ENCODE measurements at regions not wholly inside any gene's neighbourhood (a gene's known extent, or its start where the extent isn't known, plus 50 kb on each side); places are given as distances from the start of the nearest gene placed in this dataset.

DNA sequence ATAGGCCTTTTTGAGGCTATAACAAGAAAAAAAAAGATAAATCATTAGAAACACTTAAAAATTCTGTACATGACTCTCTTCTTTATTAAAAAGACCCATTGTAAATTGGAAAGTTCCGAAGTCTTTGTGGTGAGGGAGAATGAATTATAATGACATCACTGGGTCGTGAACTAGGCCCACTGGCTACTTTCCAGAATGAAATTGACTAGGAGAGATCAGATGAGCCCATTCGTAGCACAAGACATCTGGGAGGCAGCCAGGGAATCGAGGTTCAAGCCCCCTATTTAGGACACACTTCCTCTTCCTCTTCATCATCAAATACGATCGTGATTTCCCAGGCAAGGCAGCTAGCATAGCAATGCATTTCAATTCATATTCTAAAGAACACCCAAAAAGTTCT, 889.8 kb upstream of the NR2F2 start:
- Mint-ChIP-seq H3K4me3 (no peak overlapping the region), H3K27ac (no peak overlapping the region), H3K9me3 (peaks cover 7% of the 10 kb centered on the region), H3K27me3 (ENCODE audit: low read depth) (no peaks in the 10 kb centered on the region), H3K4me1 (peaks cover 4% of the 10 kb centered on the region; the same call in 1 of the 2 replicates), H3K36me3 (no peaks in the 10 kb centered on the region)
- ChIA-PET CTCF (no interaction called here), POLR2A (no interaction called here)
- DNase-seq (ENCODE audit: low spot score) = no peak
- no peak for ATAC-seq
- no peak for TF ChIP-seq GTF2I (CRISPR knock-in tag; conservative IDR thresholded peaks at IDR 0.05)
- TF ChIP-seq, protein P1, sequence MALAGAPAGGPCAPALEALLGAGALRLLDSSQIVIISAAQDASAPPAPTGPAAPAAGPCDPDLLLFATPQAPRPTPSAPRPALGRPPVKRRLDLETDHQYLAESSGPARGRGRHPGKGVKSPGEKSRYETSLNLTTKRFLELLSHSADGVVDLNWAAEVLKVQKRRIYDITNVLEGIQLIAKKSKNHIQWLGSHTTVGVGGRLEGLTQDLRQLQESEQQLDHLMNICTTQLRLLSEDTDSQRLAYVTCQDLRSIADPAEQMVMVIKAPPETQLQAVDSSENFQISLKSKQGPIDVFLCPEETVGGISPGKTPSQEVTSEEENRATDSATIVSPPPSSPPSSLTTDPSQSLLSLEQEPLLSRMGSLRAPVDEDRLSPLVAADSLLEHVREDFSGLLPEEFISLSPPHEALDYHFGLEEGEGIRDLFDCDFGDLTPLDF (CRISPR knock-in tag; IDR thresholded peaks at IDR 0.05) = no peak
- no peak for TF ChIP-seq RORB (CRISPR knock-in tag; IDR thresholded peaks at IDR 0.05)
- no peak for TF ChIP-seq NR3C1 (CRISPR knock-in tag; conservative IDR thresholded peaks at IDR 0.05; ENCODE audit: low read depth)
- TF ChIP-seq SOX15 (CRISPR knock-in tag; IDR thresholded peaks at IDR 0.05) = no peak
- TF ChIP-seq CREM (CRISPR knock-in tag; IDR thresholded peaks at IDR 0.05) = no peak
- TF ChIP-seq KAT7 (CRISPR knock-in tag; IDR thresholded peaks at IDR 0.05; ENCODE audit: borderline replicate concordance) = no peak
- no peak for TF ChIP-seq ELF4 (CRISPR knock-in tag; IDR thresholded peaks at IDR 0.05; ENCODE audit: low read depth)
- no peak for TF ChIP-seq RELA (CRISPR knock-in tag; IDR thresholded peaks at IDR 0.05; ENCODE audit: borderline replicate concordance)
- TF ChIP-seq SMAD4 (CRISPR knock-in tag; IDR thresholded peaks at IDR 0.05) = no peak

DNA sequence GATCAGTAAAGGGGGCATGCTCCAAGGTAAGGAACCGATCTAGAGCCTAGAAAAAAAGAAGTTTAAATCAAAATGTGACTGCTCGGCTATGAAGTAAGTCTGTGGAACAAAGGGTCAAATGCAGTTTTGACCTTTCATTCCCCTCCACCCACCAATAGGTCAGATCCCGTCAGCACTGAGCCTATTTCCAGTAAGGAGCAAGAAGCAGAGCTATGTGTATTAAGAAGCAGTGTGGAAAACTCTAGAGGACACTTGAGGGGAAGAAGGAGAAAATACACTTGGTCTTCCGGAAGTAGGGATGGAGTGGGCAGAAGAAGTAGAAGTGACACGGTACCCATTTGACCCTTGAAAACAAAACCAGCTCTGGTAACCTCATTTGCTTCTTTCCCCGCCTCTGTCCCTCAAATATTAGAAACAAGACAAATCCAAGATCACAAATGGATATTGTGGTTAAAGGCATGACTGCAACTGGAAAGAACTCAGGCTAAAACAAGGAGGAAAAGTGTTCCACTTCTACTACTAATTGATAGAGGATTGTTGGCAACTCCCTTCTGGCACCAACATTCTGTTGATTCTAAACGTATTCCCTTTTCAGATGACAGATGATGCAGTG, 888.3 kb upstream of the NR2F2 start:
- H3K9me3 Mint-ChIP-seq = peaks cover 7% of the 10 kb centered on the region
- TF ChIP-seq, protein P2, sequence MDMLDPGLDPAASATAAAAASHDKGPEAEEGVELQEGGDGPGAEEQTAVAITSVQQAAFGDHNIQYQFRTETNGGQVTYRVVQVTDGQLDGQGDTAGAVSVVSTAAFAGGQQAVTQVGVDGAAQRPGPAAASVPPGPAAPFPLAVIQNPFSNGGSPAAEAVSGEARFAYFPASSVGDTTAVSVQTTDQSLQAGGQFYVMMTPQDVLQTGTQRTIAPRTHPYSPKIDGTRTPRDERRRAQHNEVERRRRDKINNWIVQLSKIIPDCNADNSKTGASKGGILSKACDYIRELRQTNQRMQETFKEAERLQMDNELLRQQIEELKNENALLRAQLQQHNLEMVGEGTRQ (CRISPR knock-in tag; IDR thresholded peaks at IDR 0.05) = no peak
- TF ChIP-seq CREM (CRISPR knock-in tag; IDR thresholded peaks at IDR 0.05) (no peak), TEAD4 (CRISPR knock-in tag; IDR thresholded peaks at IDR 0.05) (no peak)
- TF ChIP-seq, protein P3, sequence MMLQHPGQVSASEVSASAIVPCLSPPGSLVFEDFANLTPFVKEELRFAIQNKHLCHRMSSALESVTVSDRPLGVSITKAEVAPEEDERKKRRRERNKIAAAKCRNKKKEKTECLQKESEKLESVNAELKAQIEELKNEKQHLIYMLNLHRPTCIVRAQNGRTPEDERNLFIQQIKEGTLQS (CRISPR knock-in tag; conservative IDR thresholded peaks at IDR 0.05) = no peak
- TF ChIP-seq, protein P4, sequence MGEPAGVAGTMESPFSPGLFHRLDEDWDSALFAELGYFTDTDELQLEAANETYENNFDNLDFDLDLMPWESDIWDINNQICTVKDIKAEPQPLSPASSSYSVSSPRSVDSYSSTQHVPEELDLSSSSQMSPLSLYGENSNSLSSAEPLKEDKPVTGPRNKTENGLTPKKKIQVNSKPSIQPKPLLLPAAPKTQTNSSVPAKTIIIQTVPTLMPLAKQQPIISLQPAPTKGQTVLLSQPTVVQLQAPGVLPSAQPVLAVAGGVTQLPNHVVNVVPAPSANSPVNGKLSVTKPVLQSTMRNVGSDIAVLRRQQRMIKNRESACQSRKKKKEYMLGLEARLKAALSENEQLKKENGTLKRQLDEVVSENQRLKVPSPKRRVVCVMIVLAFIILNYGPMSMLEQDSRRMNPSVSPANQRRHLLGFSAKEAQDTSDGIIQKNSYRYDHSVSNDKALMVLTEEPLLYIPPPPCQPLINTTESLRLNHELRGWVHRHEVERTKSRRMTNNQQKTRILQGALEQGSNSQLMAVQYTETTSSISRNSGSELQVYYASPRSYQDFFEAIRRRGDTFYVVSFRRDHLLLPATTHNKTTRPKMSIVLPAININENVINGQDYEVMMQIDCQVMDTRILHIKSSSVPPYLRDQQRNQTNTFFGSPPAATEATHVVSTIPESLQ (CRISPR knock-in tag; IDR thresholded peaks at IDR 0.05) = no peak
- TF ChIP-seq, protein P5, sequence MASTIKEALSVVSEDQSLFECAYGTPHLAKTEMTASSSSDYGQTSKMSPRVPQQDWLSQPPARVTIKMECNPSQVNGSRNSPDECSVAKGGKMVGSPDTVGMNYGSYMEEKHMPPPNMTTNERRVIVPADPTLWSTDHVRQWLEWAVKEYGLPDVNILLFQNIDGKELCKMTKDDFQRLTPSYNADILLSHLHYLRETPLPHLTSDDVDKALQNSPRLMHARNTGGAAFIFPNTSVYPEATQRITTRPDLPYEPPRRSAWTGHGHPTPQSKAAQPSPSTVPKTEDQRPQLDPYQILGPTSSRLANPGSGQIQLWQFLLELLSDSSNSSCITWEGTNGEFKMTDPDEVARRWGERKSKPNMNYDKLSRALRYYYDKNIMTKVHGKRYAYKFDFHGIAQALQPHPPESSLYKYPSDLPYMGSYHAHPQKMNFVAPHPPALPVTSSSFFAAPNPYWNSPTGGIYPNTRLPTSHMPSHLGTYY (CRISPR knock-in tag; IDR thresholded peaks at IDR 0.05) = no peak
- ChIA-PET POLR2A (no interaction called here), CTCF (no interaction called here)
- no peaks in the 10 kb centered on the region for H3K36me3 Mint-ChIP-seq
- no peak for ATAC-seq
- H3K27ac Mint-ChIP-seq = no peak overlapping the region
- H3K4me3 Mint-ChIP-seq = no peak overlapping the region
- DNase-seq (ENCODE audit: low spot score) = no peak
- H3K4me1 Mint-ChIP-seq = no peaks in the 10 kb centered on the region
- H3K27me3 Mint-ChIP-seq (ENCODE audit: low read depth) = no peaks in the 10 kb centered on the region

DNA sequence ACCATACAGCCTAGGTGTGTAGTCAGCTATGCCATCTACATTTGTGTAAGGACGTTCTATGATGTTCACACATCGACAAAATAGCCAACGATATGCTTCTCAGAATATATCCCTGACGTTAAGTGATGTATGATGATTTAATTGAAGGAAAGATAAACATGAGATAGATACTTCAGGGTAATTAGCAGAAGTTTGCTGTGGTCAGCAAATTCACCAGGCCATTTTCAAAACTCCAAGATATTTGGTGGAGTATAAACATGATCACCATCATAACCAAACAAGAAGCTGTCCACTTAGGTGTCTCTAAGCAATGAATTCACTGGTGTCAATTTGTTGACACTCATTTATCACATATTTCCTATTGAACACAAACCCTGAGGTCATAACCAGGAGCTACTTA, 885.6 kb upstream of the NR2F2 start:
- Mint-ChIP-seq H3K9me3 (peaks cover 7% of the 10 kb centered on the region), H3K27me3 (ENCODE audit: low read depth) (no peaks in the 10 kb centered on the region), H3K27ac (no peak overlapping the region), H3K4me1 (no peaks in the 10 kb centered on the region), H3K36me3 (no peaks in the 10 kb centered on the region), H3K4me3 (no peak overlapping the region)
- TF ChIP-seq GABPB1 (CRISPR knock-in tag; IDR thresholded peaks at IDR 0.05) (no peak), ZNF138 (CRISPR knock-in tag; conservative IDR thresholded peaks at IDR 0.05) (no peak), FOXP1 (CRISPR knock-in tag; IDR thresholded peaks at IDR 0.05; ENCODE audit: borderline replicate concordance) (no peak), ZNF263 (CRISPR knock-in tag; IDR thresholded peaks at IDR 0.05; ENCODE audit: low read depth) (no peak), SMAD4 (CRISPR knock-in tag; IDR thresholded peaks at IDR 0.05) (no peak), JAZF1 (CRISPR knock-in tag; IDR thresholded peaks at IDR 0.05) (no peak), NR1H2 (CRISPR knock-in tag; IDR thresholded peaks at IDR 0.05) (no peak)
- TF ChIP-seq, protein P6, sequence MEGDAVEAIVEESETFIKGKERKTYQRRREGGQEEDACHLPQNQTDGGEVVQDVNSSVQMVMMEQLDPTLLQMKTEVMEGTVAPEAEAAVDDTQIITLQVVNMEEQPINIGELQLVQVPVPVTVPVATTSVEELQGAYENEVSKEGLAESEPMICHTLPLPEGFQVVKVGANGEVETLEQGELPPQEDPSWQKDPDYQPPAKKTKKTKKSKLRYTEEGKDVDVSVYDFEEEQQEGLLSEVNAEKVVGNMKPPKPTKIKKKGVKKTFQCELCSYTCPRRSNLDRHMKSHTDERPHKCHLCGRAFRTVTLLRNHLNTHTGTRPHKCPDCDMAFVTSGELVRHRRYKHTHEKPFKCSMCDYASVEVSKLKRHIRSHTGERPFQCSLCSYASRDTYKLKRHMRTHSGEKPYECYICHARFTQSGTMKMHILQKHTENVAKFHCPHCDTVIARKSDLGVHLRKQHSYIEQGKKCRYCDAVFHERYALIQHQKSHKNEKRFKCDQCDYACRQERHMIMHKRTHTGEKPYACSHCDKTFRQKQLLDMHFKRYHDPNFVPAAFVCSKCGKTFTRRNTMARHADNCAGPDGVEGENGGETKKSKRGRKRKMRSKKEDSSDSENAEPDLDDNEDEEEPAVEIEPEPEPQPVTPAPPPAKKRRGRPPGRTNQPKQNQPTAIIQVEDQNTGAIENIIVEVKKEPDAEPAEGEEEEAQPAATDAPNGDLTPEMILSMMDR (IDR thresholded peaks at IDR 0.05) = no peak
- TF ChIP-seq, protein P7, sequence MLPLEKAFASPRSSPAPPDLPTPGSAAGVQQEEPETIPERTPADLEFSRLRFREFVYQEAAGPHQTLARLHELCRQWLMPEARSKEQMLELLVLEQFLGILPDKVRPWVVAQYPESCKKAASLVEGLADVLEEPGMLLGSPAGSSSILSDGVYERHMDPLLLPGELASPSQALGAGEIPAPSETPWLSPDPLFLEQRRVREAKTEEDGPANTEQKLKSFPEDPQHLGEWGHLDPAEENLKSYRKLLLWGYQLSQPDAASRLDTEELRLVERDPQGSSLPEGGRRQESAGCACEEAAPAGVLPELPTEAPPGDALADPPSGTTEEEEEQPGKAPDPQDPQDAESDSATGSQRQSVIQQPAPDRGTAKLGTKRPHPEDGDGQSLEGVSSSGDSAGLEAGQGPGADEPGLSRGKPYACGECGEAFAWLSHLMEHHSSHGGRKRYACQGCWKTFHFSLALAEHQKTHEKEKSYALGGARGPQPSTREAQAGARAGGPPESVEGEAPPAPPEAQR (CRISPR knock-in tag; IDR thresholded peaks at IDR 0.05) = no peak
- ATAC-seq (no peak), DNase-seq (ENCODE audit: low spot score) (no peak)
- CTCF ChIA-PET = no interaction called here
- POLR2A ChIA-PET = no interaction called here
